ENCODE measurements at regions not wholly inside any gene's neighbourhood (a gene's known extent, or its start where the extent isn't known, plus 50 kb on each side); places are given as distances from the start of the nearest gene placed in this dataset.
"Not testable (repeated sequence)": the region's sequence is repeated elsewhere in the genome, so short reads cannot be mapped to it uniquely, and the experiment has no call there.

- no peak for DNase-seq
Measured at GRCh38 chr7:84941936-84942335, 244.9 kb downstream of the SEMA3D start.

GRCh38 chr7:84941291-84941690, 245.6 kb downstream of the SEMA3D start:
- no peak for DNase-seq

- no peak for DNase-seq
Measured at GRCh38 chr7:84939888-84940287, 247.0 kb downstream of the SEMA3D start.

GRCh38 chr7:84939442-84939841, 247.4 kb downstream of the SEMA3D start:
- no peak for DNase-seq

- DNase-seq = no peak
Measured at GRCh38 chr7:84924353-84924752, 262.5 kb downstream of the SEMA3D start.

GRCh38 chr7:84923348-84923747, 263.5 kb downstream of the SEMA3D start:
- DNase-seq = no peak

- no peak for DNase-seq
Measured at GRCh38 chr7:84921154-84921553, 265.7 kb downstream of the SEMA3D start.

- DNase-seq = not testable (repeated sequence)
Measured at GRCh38 chr7:84916973-84917372, 269.9 kb downstream of the SEMA3D start.

GRCh38 chr7:84916161-84916560, 270.7 kb downstream of the SEMA3D start:
- no peak for DNase-seq

GRCh38 chr7:84914598-84914997, 272.3 kb downstream of the SEMA3D start:
- no peak for DNase-seq

- no peak for DNase-seq
Measured at GRCh38 chr7:84913731-84914130, 273.1 kb downstream of the SEMA3D start.

GRCh38 chr7:84912993-84913635, 273.7 kb downstream of the SEMA3D start:
- no peak for DNase-seq

- no peak for DNase-seq
Measured at GRCh38 chr7:84912537-84912936, 274.3 kb downstream of the SEMA3D start.

GRCh38 chr7:84912018-84912417, 274.8 kb downstream of the SEMA3D start:
- DNase-seq = no peak

- DNase-seq = no peak
Measured at GRCh38 chr7:84911077-84911476, 275.8 kb downstream of the SEMA3D start.

- DNase-seq = not testable (repeated sequence)
Measured at GRCh38 chr7:84910322-84910721, 276.5 kb downstream of the SEMA3D start.

GRCh38 chr7:84908196-84908793, 278.6 kb downstream of the SEMA3D start:
- DNase-seq = no peak

GRCh38 chr7:84906889-84907288, 280.0 kb downstream of the SEMA3D start:
- DNase-seq = no peak

- DNase-seq = no peak
Measured at GRCh38 chr7:84904561-84904960, 282.3 kb downstream of the SEMA3D start.

GRCh38 chr7:84901366-84901765, 285.5 kb downstream of the SEMA3D start:
- no peak for DNase-seq

- no peak for DNase-seq
Measured at GRCh38 chr7:84900215-84900614, 286.6 kb downstream of the SEMA3D start.

- no peak for DNase-seq
Measured at GRCh38 chr7:84895563-84895962, 291.3 kb downstream of the SEMA3D start.

GRCh38 chr7:84883570-84883969, 303.3 kb downstream of the SEMA3D start:
- not testable (repeated sequence) for DNase-seq

- not testable (repeated sequence) for DNase-seq
Measured at GRCh38 chr7:84880326-84880997, 306.4 kb downstream of the SEMA3D start.

All from NCI-H187 treated with DMSO at 0.1 percent for 48 hours (cell line).